NT2/D1 (cell line): ENCODE measurements at regions not wholly inside any gene's neighbourhood (a gene's known extent, or its start where the extent isn't known, plus 50 kb on each side); places are given as distances from the start of the nearest gene placed in this dataset.

ENCODE experiments used
- DNase-seq: peaks from one replicate; pipeline ENCODE4 v3.0.0-alpha.2; 2011; ENCODE audit warnings: low read depth, low spot score
- H3K27me3 ChIP-seq: 2 replicates; pipeline ENCODE4 v1.6.0; 2011; ENCODE audit warnings: mild to moderate bottlenecking; ENCODE audit not compliant: insufficient read length, insufficient read depth
- H3K36me3 ChIP-seq: 2 replicates; pipeline ENCODE4 v1.6.1; 2011; ENCODE audit warnings: mild to moderate bottlenecking, low read length, mixed read lengths; ENCODE audit not compliant: insufficient read depth, insufficient read length
- H3K4me1 ChIP-seq: 2 replicates; pipeline ENCODE4 v1.5.1; 2011; ENCODE audit not compliant: insufficient read depth, insufficient read length
- H3K4me3 ChIP-seq: 2 replicates; pipeline ENCODE4 v1.5.1; 2011; ENCODE audit warnings: low read depth; ENCODE audit not compliant: insufficient read length
- H3K9ac ChIP-seq: 2 replicates; pipeline ENCODE4 v1.6.0; 2011; ENCODE audit warnings: low read depth; ENCODE audit not compliant: insufficient read length
- H3K9me3 ChIP-seq: 2 replicates; pipeline ENCODE4 v1.5.1; 2011; ENCODE audit warnings: mild to moderate bottlenecking, low read length; ENCODE audit not compliant: insufficient read depth
- SUZ12 ChIP-seq: IDR thresholded peaks from 2 replicates; pipeline ENCODE4 v1.6.1; 2011; ENCODE audit not compliant: insufficient read length, insufficient read depth; ENCODE audit errors: extremely low read depth
- YY1 ChIP-seq: IDR thresholded peaks from 2 replicates; pipeline ENCODE4 v1.6.1; 2011; ENCODE audit not compliant: insufficient read length, insufficient read depth
- ZNF274 ChIP-seq: IDR thresholded peaks from 2 replicates; pipeline ENCODE4 v1.6.1; 2011; ENCODE audit warnings: mild to moderate bottlenecking, low read depth, low read length

- Histone ChIP-seq H3K9ac (no peak overlapping the region), H3K27me3 (peaks cover 3% of the 10 kb centered on the region), H3K36me3 (no peaks in the 10 kb centered on the region), H3K4me1 (no peaks in the 10 kb centered on the region), H3K9me3 (peaks cover 19% of the 10 kb centered on the region; the same call in 1 of the 2 replicates), H3K4me3 (no peak overlapping the region)
- TF ChIP-seq SUZ12 (no peak), YY1 (no peak), ZNF274 (no peak)
- DNase-seq: no peak
Measured at GRCh38 chr6:76702187-76702586, 629.7 kb upstream of the IMPG1 start.

- H3K4me3 ChIP-seq: no peak overlapping the region
- DNase-seq: no peak
- no peaks in the 10 kb centered on the region for H3K36me3 ChIP-seq
- peaks cover 19% of the 10 kb centered on the region; the same call in 1 of the 2 replicates for H3K9me3 ChIP-seq
- H3K4me1 ChIP-seq: no peaks in the 10 kb centered on the region
- no peak for TF ChIP-seq YY1
- TF ChIP-seq SUZ12: no peak
- no peak for TF ChIP-seq ZNF274
- peaks cover 3% of the 10 kb centered on the region for H3K27me3 ChIP-seq
- no peak overlapping the region for H3K9ac ChIP-seq
Measured at GRCh38 chr6:76701610-76702009, 629.1 kb upstream of the IMPG1 start.

- Histone ChIP-seq H3K36me3 (no peaks in the 10 kb centered on the region), H3K4me1 (no peaks in the 10 kb centered on the region), H3K27me3 (peaks cover 3% of the 10 kb centered on the region), H3K4me3 (no peak overlapping the region), H3K9ac (no peak overlapping the region), H3K9me3 (peaks cover 6% of the 10 kb centered on the region; the same call in 1 of the 2 replicates)
- DNase-seq: no peak
- TF ChIP-seq SUZ12 (no peak), YY1 (no peak), ZNF274 (no peak)
Measured at GRCh38 chr6:76697585-76697984, 625.1 kb upstream of the IMPG1 start.

- no peaks in the 10 kb centered on the region for H3K9me3 ChIP-seq
- no peak overlapping the region for H3K4me3 ChIP-seq
- H3K9ac ChIP-seq: no peak overlapping the region
- H3K4me1 ChIP-seq: no peaks in the 10 kb centered on the region
- H3K27me3 ChIP-seq: no peaks in the 10 kb centered on the region
- H3K36me3 ChIP-seq: no peaks in the 10 kb centered on the region
- no peak for DNase-seq
- TF ChIP-seq SUZ12 (no peak), ZNF274 (no peak), YY1 (no peak)
Measured at GRCh38 chr6:76694795-76695194, 622.3 kb upstream of the IMPG1 start.

DNA sequence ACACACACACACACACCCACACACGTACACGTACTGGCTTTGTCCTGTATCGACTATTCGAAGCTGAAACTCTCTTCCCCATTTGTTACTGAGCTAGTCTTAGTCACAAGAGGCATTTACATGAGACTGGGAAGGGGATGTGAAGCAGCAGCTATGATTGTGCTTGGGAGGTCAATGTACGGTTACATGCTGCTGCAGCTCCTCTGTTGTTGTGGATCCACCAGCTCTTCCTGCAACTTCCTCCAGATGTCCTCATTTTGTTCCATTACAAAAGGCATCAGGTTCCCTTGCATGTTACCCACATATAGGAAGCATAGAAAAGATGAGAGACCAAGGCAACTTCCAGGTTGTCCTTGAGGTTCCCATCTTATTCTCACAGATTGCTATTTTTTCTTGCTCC, 612.4 kb upstream of the IMPG1 start:
- Histone ChIP-seq H3K9ac (no peak overlapping the region), H3K9me3 (no peaks in the 10 kb centered on the region), H3K4me3 (no peak overlapping the region), H3K27me3 (no peaks in the 10 kb centered on the region), H3K4me1 (no peaks in the 10 kb centered on the region), H3K36me3 (no peaks in the 10 kb centered on the region)
- DNase-seq: peak; percentile 27
- TF ChIP-seq SUZ12 (no peak), YY1 (no peak), ZNF274 (no peak)

GRCh38 chr6:76683985-76684384, 611.5 kb upstream of the IMPG1 start:
- TF ChIP-seq ZNF274 (no peak), SUZ12 (no peak), YY1 (no peak)
- Histone ChIP-seq H3K4me3 (no peak overlapping the region), H3K9me3 (no peaks in the 10 kb centered on the region), H3K4me1 (no peaks in the 10 kb centered on the region), H3K36me3 (no peaks in the 10 kb centered on the region), H3K27me3 (no peaks in the 10 kb centered on the region), H3K9ac (no peak overlapping the region)
- no peak for DNase-seq

DNA sequence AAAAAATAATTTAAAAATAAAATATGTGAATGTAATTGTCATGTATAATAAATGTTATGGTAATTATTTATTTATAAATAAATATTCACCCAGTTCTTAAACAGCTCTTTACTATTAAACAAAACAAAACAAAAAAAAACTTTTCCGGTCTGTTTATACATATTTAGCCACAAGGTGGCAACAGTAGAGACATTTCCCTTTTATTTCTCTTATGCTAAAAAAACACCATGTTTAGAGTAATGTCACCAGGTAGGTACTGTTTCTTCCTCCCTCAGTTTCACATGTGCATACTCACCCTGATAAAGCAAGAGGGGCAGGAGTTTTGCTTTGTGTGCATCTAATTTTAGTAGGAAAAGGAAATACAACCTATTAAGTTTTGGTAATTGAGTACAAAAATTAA, 610.4 kb upstream of the IMPG1 start:
- Histone ChIP-seq H3K9me3 (no peaks in the 10 kb centered on the region), H3K36me3 (no peaks in the 10 kb centered on the region), H3K27me3 (no peaks in the 10 kb centered on the region), H3K4me1 (no peaks in the 10 kb centered on the region), H3K4me3 (no peak overlapping the region), H3K9ac (no peak overlapping the region)
- TF ChIP-seq YY1: no peak
- no peak for TF ChIP-seq ZNF274
- TF ChIP-seq SUZ12: no peak
- DNase-seq: no peak
